HCT116 (cell line): ENCODE measurements at regions not wholly inside any gene's neighbourhood (a gene's known extent, or its start where the extent isn't known, plus 50 kb on each side); places are given as distances from the start of the nearest gene placed in this dataset.

Source experiments
- CBX3 ChIP-seq: IDR thresholded peaks from 2 replicates; pipeline ENCODE4 v1.6.1; 2012; ENCODE audit warnings: low read depth
- CEBPB ChIP-seq: IDR thresholded peaks from 2 replicates; pipeline ENCODE4 v1.6.1; 2012; ENCODE audit warnings: low read depth
- EZH2 ChIP-seq: fragments of 200-600 bp; sonication (generic); IDR thresholded peaks from 2 replicates; pipeline ENCODE4 v1.6.1; 2017; ENCODE audit warnings: antibody characterized with exemption, mixed run types
- POLR2A ChIP-seq: IDR thresholded peaks from 2 replicates; pipeline ENCODE4 v1.7.0; 2011; ENCODE audit warnings: borderline replicate concordance; ENCODE audit not compliant: insufficient read depth, insufficient read length; ENCODE audit errors: extremely low read depth
- POLR2AphosphoS5 ChIP-seq: IDR thresholded peaks from 2 replicates; pipeline ENCODE4 v1.6.1; 2011; ENCODE audit warnings: mild to moderate bottlenecking, low read depth, low read length, moderate library complexity
- SP1 ChIP-seq: IDR thresholded peaks from 2 replicates; pipeline ENCODE4 v1.6.1; 2012; ENCODE audit warnings: low read depth
- TCF7L2 ChIP-seq: IDR thresholded peaks from 2 replicates; pipeline ENCODE4 v1.7.0; 2011; ENCODE audit warnings: borderline replicate concordance, inconsistent platforms; ENCODE audit not compliant: insufficient read depth, insufficient read length; ENCODE audit errors: extremely low read depth
- YY1 ChIP-seq: IDR thresholded peaks from 2 replicates; pipeline ENCODE4 v1.6.1; 2011; ENCODE audit warnings: low read length, low read depth, moderate library complexity, mild to moderate bottlenecking; ENCODE audit not compliant: insufficient replicate concordance; ENCODE audit errors: extremely low read depth
- ZNF274 ChIP-seq: fragments of 200-500 bp; sonication (Bioruptor generic); IDR thresholded peaks from 2 replicates; pipeline ENCODE4 v1.6.1; 2014; ENCODE audit warnings: mild to moderate bottlenecking, low read depth, low read length, inconsistent platforms
- TF ChIP-seq, protein P1 (sequence below), 3 experiments: fragments of 200-600 bp in 1 of 3; sonication (generic) in 1 of 3; IDR thresholded peaks in 2 of 3; conservative IDR thresholded peaks in 1 of 3; 2 replicates each; pipeline ENCODE4 v1.5.1; 2012 to 2017; ENCODE audit warnings: low read depth in 2 of 3, low read length in 2 of 3, antibody characterized with exemption in 1 of 3, borderline replicate concordance in 1 of 3, control low read depth in 1 of 3, mild to moderate bottlenecking in 1 of 3, mixed read lengths in 1 of 3, mixed run types in 1 of 3, moderate library complexity in 1 of 3; ENCODE audit not compliant: insufficient read depth in 1 of 3

DNA sequence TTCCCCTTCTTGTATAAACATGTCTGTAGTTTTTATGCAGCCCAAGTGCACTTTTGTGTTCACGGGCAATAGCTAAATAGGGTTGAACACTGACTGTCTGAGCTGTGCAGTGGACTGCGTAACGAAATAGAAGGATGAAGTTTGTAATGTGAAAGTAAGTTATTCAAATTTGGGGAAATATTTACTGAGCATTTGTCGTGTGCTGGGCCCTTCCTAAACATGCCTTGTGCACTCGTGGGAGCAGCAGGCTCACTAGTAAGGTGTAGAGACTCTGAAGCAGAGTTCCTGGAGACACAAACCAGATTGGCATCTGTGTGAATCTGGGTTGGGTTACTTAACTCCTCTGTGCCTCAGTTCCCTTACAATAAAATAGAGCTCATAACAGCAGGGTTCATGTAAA is 51.7 kb upstream of the C1QTNF7 start:
- TF ChIP-seq CEBPB (no peak), EZH2 (no peak), ZNF274 (no peak), POLR2A (no peak), CBX3 (no peak), YY1 (no peak), TCF7L2 (no peak), POLR2AphosphoS5 (no peak), SP1 (no peak)
- TF ChIP-seq, protein P1, sequence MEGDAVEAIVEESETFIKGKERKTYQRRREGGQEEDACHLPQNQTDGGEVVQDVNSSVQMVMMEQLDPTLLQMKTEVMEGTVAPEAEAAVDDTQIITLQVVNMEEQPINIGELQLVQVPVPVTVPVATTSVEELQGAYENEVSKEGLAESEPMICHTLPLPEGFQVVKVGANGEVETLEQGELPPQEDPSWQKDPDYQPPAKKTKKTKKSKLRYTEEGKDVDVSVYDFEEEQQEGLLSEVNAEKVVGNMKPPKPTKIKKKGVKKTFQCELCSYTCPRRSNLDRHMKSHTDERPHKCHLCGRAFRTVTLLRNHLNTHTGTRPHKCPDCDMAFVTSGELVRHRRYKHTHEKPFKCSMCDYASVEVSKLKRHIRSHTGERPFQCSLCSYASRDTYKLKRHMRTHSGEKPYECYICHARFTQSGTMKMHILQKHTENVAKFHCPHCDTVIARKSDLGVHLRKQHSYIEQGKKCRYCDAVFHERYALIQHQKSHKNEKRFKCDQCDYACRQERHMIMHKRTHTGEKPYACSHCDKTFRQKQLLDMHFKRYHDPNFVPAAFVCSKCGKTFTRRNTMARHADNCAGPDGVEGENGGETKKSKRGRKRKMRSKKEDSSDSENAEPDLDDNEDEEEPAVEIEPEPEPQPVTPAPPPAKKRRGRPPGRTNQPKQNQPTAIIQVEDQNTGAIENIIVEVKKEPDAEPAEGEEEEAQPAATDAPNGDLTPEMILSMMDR (IDR thresholded peaks at IDR 0.05 in 2 of 3, conservative IDR thresholded peaks at IDR 0.05 in 1 of 3; ENCODE audit: borderline replicate concordance in 1 of 3, insufficient read depth in 1 of 3, low read depth in 2 of 3, low read length in 2 of 3): no peak
